SU-DHL-6 (cell line): ENCODE measurements at regions not wholly inside any gene's neighbourhood (a gene's known extent, or its start where the extent isn't known, plus 50 kb on each side); places are given as distances from the start of the nearest gene placed in this dataset.

Experiments used
- H2AFZ ChIP-seq: fragments of 200-600 bp; sonication (generic); 2 replicates; pipeline ENCODE4 v1.6.1; 2014; ENCODE audit warnings: low read depth, mild to moderate bottlenecking, moderate library complexity, mixed read lengths, antibody characterized with exemption, low read length; ENCODE audit not compliant: severe bottlenecking
- H3F3A ChIP-seq: fragments of 200-600 bp; shearing (Covaris generic); 2 replicates; pipeline ENCODE4 v1.6.0; 2016; ENCODE audit warnings: antibody characterized with exemption, mild to moderate bottlenecking; ENCODE audit not compliant: insufficient read depth
- H3K27ac ChIP-seq: fragments of 200-600 bp; sonication (generic); 2 replicates; pipeline ENCODE4 v1.5.1; 2016; ENCODE audit warnings: low read depth, mild to moderate bottlenecking, low read length, moderate library complexity, mixed read lengths
- H3K27me3 ChIP-seq: fragments of 200-600 bp; sonication (generic), shearing (Covaris generic); 2 replicates; pipeline ENCODE4 v1.6.0; 2014; ENCODE audit warnings: mild to moderate bottlenecking, low read length
- H3K36me3 ChIP-seq: fragments of 200-600 bp; sonication (generic); 2 replicates; pipeline ENCODE4 v1.6.1; 2014; ENCODE audit warnings: mild to moderate bottlenecking, low read length, mixed read lengths
- H3K4me2 ChIP-seq: fragments of 300-600, 200-600 bp; shearing (Covaris generic), sonication (generic); 2 replicates; pipeline ENCODE4 v1.6.0; 2014; ENCODE audit warnings: low read length, low read depth, mild to moderate bottlenecking; ENCODE audit not compliant: poor library complexity, severe bottlenecking
- H3K4me3 ChIP-seq: fragments of 200-600 bp; sonication (generic); 2 replicates; pipeline ENCODE4 v1.5.1; 2014; ENCODE audit warnings: antibody characterized with exemption, low read length, mild to moderate bottlenecking, mixed read lengths; ENCODE audit not compliant: insufficient read depth, poor library complexity, severe bottlenecking
- H3K79me2 ChIP-seq: fragments of 200-600 bp; sonication (generic); 2 replicates; pipeline ENCODE4 v1.6.1; 2014; ENCODE audit warnings: mild to moderate bottlenecking, low read length, moderate library complexity; ENCODE audit not compliant: insufficient read depth
- H3K9ac ChIP-seq: fragments of 200-600 bp; sonication (generic); 2 replicates; pipeline ENCODE4 v1.7.0; 2014; ENCODE audit warnings: mild to moderate bottlenecking, low read length
- H3K9me2 ChIP-seq: fragments of 200-600 bp; sonication (generic); replicated peaks from 2 replicates; pipeline ENCODE4 v1.6.1; 2014; ENCODE audit warnings: low read length; ENCODE audit not compliant: insufficient read depth
- H3K9me3 ChIP-seq: fragments of 200-600 bp; sonication (generic); 2 replicates; pipeline ENCODE4 v1.6.1; 2014; ENCODE audit warnings: low read length, mixed read lengths; ENCODE audit not compliant: insufficient read depth
- H4K20me1 ChIP-seq: fragments of 200-600 bp; sonication (generic); 2 replicates; pipeline ENCODE4 v1.6.1; 2014; ENCODE audit warnings: low read depth, mild to moderate bottlenecking, antibody characterized with exemption, low read length, moderate library complexity, mixed read lengths
- EZH2phosphoT487 ChIP-seq: fragments of 200-600 bp; sonication (generic), shearing (Covaris generic); conservative IDR thresholded peaks from 2 replicates; pipeline ENCODE4 v1.6.1; 2018; ENCODE audit warnings: mild to moderate bottlenecking, antibody characterized with exemption, low read length, moderate library complexity, mixed read lengths
- TF ChIP-seq, protein P1 (sequence below): fragments of 200-600 bp; sonication (generic); IDR thresholded peaks from one replicate; pipeline ENCODE4 v1.5.1; 2017; ENCODE audit warnings: antibody characterized with exemption, mild to moderate bottlenecking, low read length, moderate library complexity; ENCODE audit not compliant: insufficient read depth, poor library complexity, severe bottlenecking

GRCh38 chr5:174324680-174325079, 279.2 kb downstream of the NSG2 start:
- Histone ChIP-seq H3K9ac (no peak overlapping the region), H2AFZ (no peak overlapping the region), H3K4me2 (no peak overlapping the region), H3K36me3 (no peaks in the 10 kb centered on the region), H3K9me2 (no peaks in the 10 kb centered on the region), H3K4me3 (no peak overlapping the region), H3K79me2 (no peaks in the 10 kb centered on the region), H3F3A (no peaks in the 10 kb centered on the region), H3K27me3 (no peaks in the 10 kb centered on the region), H4K20me1 (no peaks in the 10 kb centered on the region), H3K9me3 (no peaks in the 10 kb centered on the region), H3K27ac (no peak overlapping the region)
- TF ChIP-seq, protein P1, sequence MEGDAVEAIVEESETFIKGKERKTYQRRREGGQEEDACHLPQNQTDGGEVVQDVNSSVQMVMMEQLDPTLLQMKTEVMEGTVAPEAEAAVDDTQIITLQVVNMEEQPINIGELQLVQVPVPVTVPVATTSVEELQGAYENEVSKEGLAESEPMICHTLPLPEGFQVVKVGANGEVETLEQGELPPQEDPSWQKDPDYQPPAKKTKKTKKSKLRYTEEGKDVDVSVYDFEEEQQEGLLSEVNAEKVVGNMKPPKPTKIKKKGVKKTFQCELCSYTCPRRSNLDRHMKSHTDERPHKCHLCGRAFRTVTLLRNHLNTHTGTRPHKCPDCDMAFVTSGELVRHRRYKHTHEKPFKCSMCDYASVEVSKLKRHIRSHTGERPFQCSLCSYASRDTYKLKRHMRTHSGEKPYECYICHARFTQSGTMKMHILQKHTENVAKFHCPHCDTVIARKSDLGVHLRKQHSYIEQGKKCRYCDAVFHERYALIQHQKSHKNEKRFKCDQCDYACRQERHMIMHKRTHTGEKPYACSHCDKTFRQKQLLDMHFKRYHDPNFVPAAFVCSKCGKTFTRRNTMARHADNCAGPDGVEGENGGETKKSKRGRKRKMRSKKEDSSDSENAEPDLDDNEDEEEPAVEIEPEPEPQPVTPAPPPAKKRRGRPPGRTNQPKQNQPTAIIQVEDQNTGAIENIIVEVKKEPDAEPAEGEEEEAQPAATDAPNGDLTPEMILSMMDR: no peak
- TF ChIP-seq EZH2phosphoT487: no peak

- Histone ChIP-seq H3K4me2 (no peak overlapping the region), H3K27me3 (no peaks in the 10 kb centered on the region)
- no peak for TF ChIP-seq EZH2phosphoT487
- TF ChIP-seq, protein P1: no peak
Measured at GRCh38 chr5:174325431-174325830, 279.9 kb downstream of the NSG2 start.

DNA sequence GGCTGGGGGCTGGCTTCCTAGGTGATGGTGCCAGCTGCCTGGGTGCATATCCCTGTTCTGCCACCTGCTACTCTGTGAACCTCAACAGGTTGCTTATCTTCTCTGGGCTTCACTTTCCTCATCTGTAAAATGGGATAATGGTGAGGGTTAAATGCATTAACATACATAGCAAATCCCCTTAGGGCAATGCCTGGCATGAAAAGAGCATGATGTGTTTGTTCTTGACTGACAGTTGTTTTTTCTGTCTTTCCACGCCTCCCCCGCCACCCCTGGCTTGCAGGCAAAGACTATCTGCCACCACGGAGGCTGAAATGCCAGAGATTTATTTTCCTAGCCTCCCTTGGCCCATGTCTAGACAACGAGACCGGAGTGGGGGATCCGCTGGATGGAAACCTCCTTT, 280.5 kb downstream of the NSG2 start:
- Histone ChIP-seq H3K4me2 (no peak overlapping the region), H3K9ac (no peak overlapping the region), H3K9me2 (no peaks in the 10 kb centered on the region), H3K79me2 (no peaks in the 10 kb centered on the region), H3K27me3 (no peaks in the 10 kb centered on the region), H3K27ac (no peak overlapping the region), H3K36me3 (no peaks in the 10 kb centered on the region), H2AFZ (no peak overlapping the region), H4K20me1 (no peaks in the 10 kb centered on the region), H3K9me3 (no peaks in the 10 kb centered on the region), H3F3A (no peaks in the 10 kb centered on the region), H3K4me3 (no peak overlapping the region)
- TF ChIP-seq, protein P1: no peak
- TF ChIP-seq EZH2phosphoT487: no peak

More at GRCh38 chr5:174325431-174325830, 279.9 kb downstream of the NSG2 start:
- Histone ChIP-seq H3K9me2 (no peaks in the 10 kb centered on the region), H3K27ac (no peak overlapping the region), H3K79me2 (no peaks in the 10 kb centered on the region), H2AFZ (no peak overlapping the region), H3K9me3 (no peaks in the 10 kb centered on the region), H3K4me3 (no peak overlapping the region), H3K9ac (no peak overlapping the region), H3F3A (no peaks in the 10 kb centered on the region), H4K20me1 (no peaks in the 10 kb centered on the region), H3K36me3 (no peaks in the 10 kb centered on the region)
